SK-N-SH treated with all-trans-retinoic acid at 6 μM for 48 hours (cell line): ENCODE measurements at regions not wholly inside any gene's neighbourhood (a gene's known extent, or its start where the extent isn't known, plus 50 kb on each side); places are given as distances from the start of the nearest gene placed in this dataset.

Source experiments
- ATAC-seq: fragments of 200-7000 bp; cut with Tn5 transposase; 3 replicates; pipeline ENCODE4 v1.9.1; 2020; ENCODE audit warnings: mild to moderate bottlenecking, moderate library complexity
- ARNTL ChIP-seq: fragments of 450-650 bp; formaldehyde crosslinking; IDR thresholded peaks from 2 replicates; pipeline ENCODE4 v1.5.0; 2020; ENCODE audit warnings: low read depth, mild to moderate bottlenecking, moderate library complexity, borderline replicate concordance
- BACH2 ChIP-seq: fragments of 250-450 bp; sonication (Bioruptor Pico); IDR thresholded peaks from 2 replicates; pipeline ENCODE4 v1.9.0; 2021; ENCODE audit warnings: mild to moderate bottlenecking, borderline replicate concordance
- CREB5 ChIP-seq: fragments of 250-450 bp; sonication (Bioruptor Pico); IDR thresholded peaks from 2 replicates; pipeline ENCODE4 v1.5.1; 2020; ENCODE audit warnings: low read depth, mild to moderate bottlenecking, moderate library complexity
- CSDC2 ChIP-seq: fragments of 250-450 bp; sonication (Bioruptor Pico); IDR thresholded peaks from 2 replicates; pipeline ENCODE4 v1.5.0; 2020; ENCODE audit warnings: mild to moderate bottlenecking, moderate library complexity
- ESRRG ChIP-seq: fragments of 250-450 bp; sonication (Bioruptor Pico); IDR thresholded peaks from 2 replicates; pipeline ENCODE4 v1.6.1; 2021; ENCODE audit warnings: mild to moderate bottlenecking
- GLIS3 ChIP-seq: fragments of 250-450 bp; sonication (Bioruptor Pico); IDR thresholded peaks from 2 replicates; pipeline ENCODE4 v1.5.0; 2020; ENCODE audit warnings: mild to moderate bottlenecking, moderate library complexity
- ISL1 ChIP-seq: fragments of 250-450 bp; sonication (Bioruptor Pico); IDR thresholded peaks from 2 replicates; pipeline ENCODE4 v2.1.2; 2022; ENCODE audit warnings: mild to moderate bottlenecking, moderate library complexity
- OSR1 ChIP-seq: fragments of 250-450 bp; sonication (Bioruptor Pico); IDR thresholded peaks from 2 replicates; pipeline ENCODE4 v1.8.0; 2022; ENCODE audit warnings: moderate library complexity, mild to moderate bottlenecking, inconsistent platforms
- PPARA ChIP-seq: fragments of 250-450 bp; sonication (Bioruptor Pico); IDR thresholded peaks from 2 replicates; pipeline ENCODE4 v1.5.0; 2020; ENCODE audit warnings: mild to moderate bottlenecking, borderline replicate concordance
- RARB ChIP-seq: fragments of 250-450 bp; sonication (Bioruptor Pico); IDR thresholded peaks from 2 replicates; pipeline ENCODE4 v1.8.0; 2021; ENCODE audit warnings: mild to moderate bottlenecking, moderate library complexity
- SNAI2 ChIP-seq: fragments of 250-450 bp; sonication (Bioruptor Pico); IDR thresholded peaks from 2 replicates; pipeline ENCODE4 v1.5.0; 2020; ENCODE audit warnings: mild to moderate bottlenecking, moderate library complexity
- TCF4 ChIP-seq: fragments of 250-450 bp; sonication (Bioruptor Pico); IDR thresholded peaks from 2 replicates; pipeline ENCODE4 v1.8.0; 2021; ENCODE audit warnings: mild to moderate bottlenecking, moderate library complexity, borderline replicate concordance
- TOX ChIP-seq: fragments of 250-450 bp; sonication (Bioruptor Pico); IDR thresholded peaks from 2 replicates; pipeline ENCODE4 v1.8.0; 2021; ENCODE audit warnings: mild to moderate bottlenecking, moderate library complexity, borderline replicate concordance
- ZC3H10 ChIP-seq: fragments of 250-450 bp; sonication (Bioruptor Pico); IDR thresholded peaks from 2 replicates; pipeline ENCODE4 v1.5.1; 2021; ENCODE audit warnings: mild to moderate bottlenecking, moderate library complexity
- ZFP3 ChIP-seq: fragments of 250-450 bp; sonication (Bioruptor Pico); IDR thresholded peaks from 2 replicates; pipeline ENCODE4 v1.5.0; 2020; ENCODE audit warnings: mild to moderate bottlenecking, moderate library complexity
- ZFP30 ChIP-seq: fragments of 450-650 bp; formaldehyde crosslinking; IDR thresholded peaks from 2 replicates; pipeline ENCODE4 v1.5.0; 2022; ENCODE audit warnings: mild to moderate bottlenecking, moderate library complexity
- ZNF565 ChIP-seq: fragments of 450-650 bp; formaldehyde crosslinking; conservative IDR thresholded peaks from 2 replicates; pipeline ENCODE4 v1.5.0; 2020; ENCODE audit warnings: low read depth, mild to moderate bottlenecking, moderate library complexity
- ZNF70 ChIP-seq: fragments of 450-650 bp; formaldehyde crosslinking; IDR thresholded peaks from 2 replicates; pipeline ENCODE4 v1.5.0; 2020; ENCODE audit warnings: mild to moderate bottlenecking, moderate library complexity
- ZNF8 ChIP-seq: fragments of 450-650 bp; formaldehyde crosslinking; IDR thresholded peaks from 2 replicates; pipeline ENCODE4 v1.5.0; 2020; ENCODE audit warnings: mild to moderate bottlenecking, moderate library complexity
- TF ChIP-seq, protein P1 (sequence below): fragments of 250-450 bp; sonication (Bioruptor Pico); IDR thresholded peaks from 2 replicates; pipeline ENCODE4 v1.5.1; 2021; ENCODE audit warnings: mild to moderate bottlenecking, moderate library complexity
- TF ChIP-seq, protein P2 (sequence below): fragments of 250-450 bp; sonication (Bioruptor Pico); IDR thresholded peaks from 2 replicates; pipeline ENCODE4 v1.8.0; 2021; ENCODE audit warnings: low read depth, mild to moderate bottlenecking, moderate library complexity, borderline replicate concordance
- TF ChIP-seq, protein P3 (sequence below): fragments of 250-450 bp; sonication (Bioruptor Pico); IDR thresholded peaks from 2 replicates; pipeline ENCODE4 v1.5.0; 2020; ENCODE audit warnings: mild to moderate bottlenecking, moderate library complexity
- TF ChIP-seq, protein P4 (sequence below): fragments of 250-450 bp; sonication (Bioruptor Pico); IDR thresholded peaks from 2 replicates; pipeline ENCODE4 v1.8.0; 2020; ENCODE audit warnings: mild to moderate bottlenecking, moderate library complexity, borderline replicate concordance

DNA sequence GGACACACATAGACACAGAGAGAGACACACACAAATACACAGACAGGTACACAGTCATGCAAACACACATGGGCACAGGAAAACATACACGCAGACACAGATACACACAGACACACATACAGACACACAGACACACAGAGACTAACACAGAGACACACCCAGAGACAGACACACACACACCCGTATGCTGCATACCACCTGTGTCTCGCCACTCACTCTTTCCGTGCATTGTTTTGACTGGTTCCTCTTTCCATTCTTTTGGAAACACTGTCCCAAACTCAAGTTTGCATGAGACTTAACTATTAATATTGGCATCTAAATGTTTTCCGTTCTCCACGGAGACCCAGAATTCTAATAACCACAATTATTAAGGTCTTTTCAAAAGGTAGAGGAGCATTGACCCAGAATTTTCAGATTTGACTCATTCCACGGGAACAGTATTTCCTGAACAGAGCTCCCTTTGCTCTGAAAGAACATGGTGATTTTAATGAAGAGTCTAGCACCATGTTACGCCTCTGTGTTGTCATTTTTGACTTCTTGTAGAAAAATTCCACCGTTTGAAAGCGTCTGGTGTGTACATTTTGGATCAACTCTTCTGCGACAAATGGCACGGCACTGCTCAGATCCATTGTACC lies 141.2 kb upstream of the RNF32 start:
- TF ChIP-seq ARNTL (CRISPR knock-in tag) (no peak), OSR1 (no peak), RARB (CRISPR knock-in tag) (no peak), SNAI2 (CRISPR knock-in tag) (no peak), ISL1 (CRISPR knock-in tag) (no peak), ZFP3 (CRISPR knock-in tag) (no peak), GLIS3 (no peak), ESRRG (CRISPR knock-in tag) (no peak), CSDC2 (CRISPR knock-in tag) (no peak), PPARA (CRISPR knock-in tag) (no peak), ZNF565 (no peak), ZFP30 (CRISPR knock-in tag) (no peak), ZNF70 (CRISPR knock-in tag) (no peak)
- TF ChIP-seq, protein P1, sequence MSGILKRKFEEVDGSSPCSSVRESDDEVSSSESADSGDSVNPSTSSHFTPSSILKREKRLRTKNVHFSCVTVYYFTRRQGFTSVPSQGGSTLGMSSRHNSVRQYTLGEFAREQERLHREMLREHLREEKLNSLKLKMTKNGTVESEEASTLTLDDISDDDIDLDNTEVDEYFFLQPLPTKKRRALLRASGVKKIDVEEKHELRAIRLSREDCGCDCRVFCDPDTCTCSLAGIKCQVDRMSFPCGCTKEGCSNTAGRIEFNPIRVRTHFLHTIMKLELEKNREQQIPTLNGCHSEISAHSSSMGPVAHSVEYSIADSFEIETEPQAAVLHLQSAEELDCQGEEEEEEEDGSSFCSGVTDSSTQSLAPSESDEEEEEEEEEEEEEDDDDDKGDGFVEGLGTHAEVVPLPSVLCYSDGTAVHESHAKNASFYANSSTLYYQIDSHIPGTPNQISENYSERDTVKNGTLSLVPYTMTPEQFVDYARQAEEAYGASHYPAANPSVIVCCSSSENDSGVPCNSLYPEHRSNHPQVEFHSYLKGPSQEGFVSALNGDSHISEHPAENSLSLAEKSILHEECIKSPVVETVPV (CRISPR knock-in tag) = no peak
- TF ChIP-seq, protein P2, sequence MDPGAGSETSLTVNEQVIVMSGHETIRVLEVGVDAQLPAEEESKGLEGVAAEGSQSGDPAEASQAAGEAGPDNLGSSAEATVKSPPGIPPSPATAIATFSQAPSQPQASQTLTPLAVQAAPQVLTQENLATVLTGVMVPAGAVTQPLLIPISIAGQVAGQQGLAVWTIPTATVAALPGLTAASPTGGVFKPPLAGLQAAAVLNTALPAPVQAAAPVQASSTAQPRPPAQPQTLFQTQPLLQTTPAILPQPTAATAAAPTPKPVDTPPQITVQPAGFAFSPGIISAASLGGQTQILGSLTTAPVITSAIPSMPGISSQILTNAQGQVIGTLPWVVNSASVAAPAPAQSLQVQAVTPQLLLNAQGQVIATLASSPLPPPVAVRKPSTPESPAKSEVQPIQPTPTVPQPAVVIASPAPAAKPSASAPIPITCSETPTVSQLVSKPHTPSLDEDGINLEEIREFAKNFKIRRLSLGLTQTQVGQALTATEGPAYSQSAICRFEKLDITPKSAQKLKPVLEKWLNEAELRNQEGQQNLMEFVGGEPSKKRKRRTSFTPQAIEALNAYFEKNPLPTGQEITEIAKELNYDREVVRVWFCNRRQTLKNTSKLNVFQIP (CRISPR knock-in tag) = no peak
- TF ChIP-seq, protein P3, sequence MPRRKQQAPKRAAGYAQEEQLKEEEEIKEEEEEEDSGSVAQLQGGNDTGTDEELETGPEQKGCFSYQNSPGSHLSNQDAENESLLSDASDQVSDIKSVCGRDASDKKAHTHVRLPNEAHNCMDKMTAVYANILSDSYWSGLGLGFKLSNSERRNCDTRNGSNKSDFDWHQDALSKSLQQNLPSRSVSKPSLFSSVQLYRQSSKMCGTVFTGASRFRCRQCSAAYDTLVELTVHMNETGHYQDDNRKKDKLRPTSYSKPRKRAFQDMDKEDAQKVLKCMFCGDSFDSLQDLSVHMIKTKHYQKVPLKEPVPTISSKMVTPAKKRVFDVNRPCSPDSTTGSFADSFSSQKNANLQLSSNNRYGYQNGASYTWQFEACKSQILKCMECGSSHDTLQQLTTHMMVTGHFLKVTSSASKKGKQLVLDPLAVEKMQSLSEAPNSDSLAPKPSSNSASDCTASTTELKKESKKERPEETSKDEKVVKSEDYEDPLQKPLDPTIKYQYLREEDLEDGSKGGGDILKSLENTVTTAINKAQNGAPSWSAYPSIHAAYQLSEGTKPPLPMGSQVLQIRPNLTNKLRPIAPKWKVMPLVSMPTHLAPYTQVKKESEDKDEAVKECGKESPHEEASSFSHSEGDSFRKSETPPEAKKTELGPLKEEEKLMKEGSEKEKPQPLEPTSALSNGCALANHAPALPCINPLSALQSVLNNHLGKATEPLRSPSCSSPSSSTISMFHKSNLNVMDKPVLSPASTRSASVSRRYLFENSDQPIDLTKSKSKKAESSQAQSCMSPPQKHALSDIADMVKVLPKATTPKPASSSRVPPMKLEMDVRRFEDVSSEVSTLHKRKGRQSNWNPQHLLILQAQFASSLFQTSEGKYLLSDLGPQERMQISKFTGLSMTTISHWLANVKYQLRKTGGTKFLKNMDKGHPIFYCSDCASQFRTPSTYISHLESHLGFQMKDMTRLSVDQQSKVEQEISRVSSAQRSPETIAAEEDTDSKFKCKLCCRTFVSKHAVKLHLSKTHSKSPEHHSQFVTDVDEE = no peak
- no peak for ATAC-seq

- no peak for ATAC-seq
- TF ChIP-seq CREB5 (CRISPR knock-in tag) (no peak), RARB (CRISPR knock-in tag) (no peak), SNAI2 (CRISPR knock-in tag) (no peak), CSDC2 (CRISPR knock-in tag) (no peak), ZC3H10 (no peak), TCF4 (no peak), ZNF70 (CRISPR knock-in tag) (no peak), ARNTL (CRISPR knock-in tag) (no peak), TOX (no peak), ESRRG (CRISPR knock-in tag) (no peak), PPARA (CRISPR knock-in tag) (no peak), ZFP3 (CRISPR knock-in tag) (no peak), OSR1 (no peak), ZNF8 (CRISPR knock-in tag) (no peak), BACH2 (no peak), GLIS3 (no peak)
- TF ChIP-seq, protein P4, sequence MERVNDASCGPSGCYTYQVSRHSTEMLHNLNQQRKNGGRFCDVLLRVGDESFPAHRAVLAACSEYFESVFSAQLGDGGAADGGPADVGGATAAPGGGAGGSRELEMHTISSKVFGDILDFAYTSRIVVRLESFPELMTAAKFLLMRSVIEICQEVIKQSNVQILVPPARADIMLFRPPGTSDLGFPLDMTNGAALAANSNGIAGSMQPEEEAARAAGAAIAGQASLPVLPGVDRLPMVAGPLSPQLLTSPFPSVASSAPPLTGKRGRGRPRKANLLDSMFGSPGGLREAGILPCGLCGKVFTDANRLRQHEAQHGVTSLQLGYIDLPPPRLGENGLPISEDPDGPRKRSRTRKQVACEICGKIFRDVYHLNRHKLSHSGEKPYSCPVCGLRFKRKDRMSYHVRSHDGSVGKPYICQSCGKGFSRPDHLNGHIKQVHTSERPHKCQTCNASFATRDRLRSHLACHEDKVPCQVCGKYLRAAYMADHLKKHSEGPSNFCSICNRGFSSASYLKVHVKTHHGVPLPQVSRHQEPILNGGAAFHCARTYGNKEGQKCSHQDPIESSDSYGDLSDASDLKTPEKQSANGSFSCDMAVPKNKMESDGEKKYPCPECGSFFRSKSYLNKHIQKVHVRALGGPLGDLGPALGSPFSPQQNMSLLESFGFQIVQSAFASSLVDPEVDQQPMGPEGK (CRISPR knock-in tag) = no peak
- TF ChIP-seq, protein P3 = no peak
- TF ChIP-seq, protein P2 (CRISPR knock-in tag) = no peak
These were observed 142.6 kb upstream of the RNF32 start for GRCh38 chr7:156497776-156498509.
